GM20431 (cell line): ENCODE measurements at regions not wholly inside any gene's neighbourhood (a gene's known extent, or its start where the extent isn't known, plus 50 kb on each side); places are given as distances from the start of the nearest gene placed in this dataset.

ENCODE experiments used
- in situ Hi-C: fragments of 300-500 bp; cut with MseI, MboI; formaldehyde crosslinking; loops from one replicate; pipeline ENCODE4 v1.15.0; 2020; ENCODE audit warnings: low sequenced_read_pairs; ENCODE audit not compliant: unreplicated experiment

DNA sequence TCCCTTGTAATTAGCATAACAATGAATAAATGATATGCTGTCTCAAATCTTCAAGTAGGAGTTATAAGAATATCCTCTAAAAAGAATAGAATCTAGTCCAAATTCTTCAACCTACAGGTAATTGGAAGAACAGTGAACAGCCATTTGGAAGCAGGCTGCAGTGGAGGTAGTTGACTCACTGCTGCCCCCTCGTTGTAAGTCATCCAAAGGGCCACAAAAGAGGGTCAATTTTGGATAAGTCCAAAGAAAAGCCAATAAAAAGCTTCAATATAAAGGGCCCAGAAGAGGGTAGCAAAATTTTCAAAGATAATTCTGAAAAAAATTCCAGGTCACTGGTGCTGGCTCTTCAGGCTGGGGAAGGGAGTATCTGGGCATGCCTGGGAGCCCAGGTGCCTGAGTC lies 60.8 kb upstream of the SSTR4 start:
- in situ Hi-C loops = no loop called here

DNA sequence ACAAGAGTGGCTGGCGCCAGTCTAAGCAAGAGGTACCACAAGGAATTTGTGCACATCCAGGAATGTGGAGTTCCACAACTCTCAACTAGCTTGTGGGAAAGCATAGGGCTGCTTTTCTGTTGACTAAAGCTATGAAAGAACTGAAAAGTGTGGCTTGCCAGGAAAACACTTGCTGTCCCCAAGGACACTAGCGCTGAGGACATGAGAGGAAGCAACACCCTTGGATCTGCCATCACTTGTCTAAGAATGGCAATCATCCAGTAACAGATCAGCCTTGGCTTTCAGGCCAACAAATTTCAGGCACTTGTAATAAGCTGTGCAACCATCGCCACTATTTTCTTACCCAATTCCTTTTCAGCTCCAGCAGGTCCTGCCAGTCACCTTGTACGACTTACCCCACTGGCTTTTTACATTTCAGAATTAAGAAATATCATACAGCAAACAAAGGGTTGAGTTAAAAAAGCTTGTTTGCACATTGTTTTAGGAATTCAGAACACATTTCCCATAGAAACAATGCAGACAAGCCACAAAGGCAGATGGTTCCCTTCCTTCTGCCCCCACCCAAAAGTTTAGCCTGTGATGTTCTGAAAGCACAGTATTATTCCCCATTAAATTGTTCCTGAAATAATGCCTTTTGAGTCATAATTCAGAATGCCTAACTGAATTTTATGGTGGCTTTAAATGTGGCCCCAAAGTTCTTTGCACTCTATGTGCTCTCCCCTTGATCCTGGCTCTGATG lies 57.9 kb upstream of the SSTR4 start:
- in situ Hi-C loops = no loop called here

DNA sequence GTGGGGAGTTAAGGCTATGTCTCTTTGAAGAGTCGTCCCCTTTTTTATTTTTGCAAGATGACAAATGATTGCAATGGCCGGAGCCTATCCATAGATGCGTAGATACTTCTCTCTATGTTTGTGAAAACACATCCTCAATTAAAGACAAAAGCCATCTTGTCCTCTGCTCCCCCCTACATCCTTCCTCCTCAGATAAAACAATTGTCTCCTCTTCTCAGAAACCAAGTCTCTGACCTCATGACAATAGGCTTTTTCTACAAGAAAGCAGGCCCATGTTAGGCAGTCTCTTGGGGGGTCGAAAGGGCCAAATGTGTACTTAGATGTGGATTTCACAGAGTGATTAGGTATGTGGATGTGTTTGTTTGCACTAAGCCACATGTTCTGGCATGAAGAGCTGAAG lies 51.1 kb upstream of the SSTR4 start:
- in situ Hi-C loops = no loop called here

DNA sequence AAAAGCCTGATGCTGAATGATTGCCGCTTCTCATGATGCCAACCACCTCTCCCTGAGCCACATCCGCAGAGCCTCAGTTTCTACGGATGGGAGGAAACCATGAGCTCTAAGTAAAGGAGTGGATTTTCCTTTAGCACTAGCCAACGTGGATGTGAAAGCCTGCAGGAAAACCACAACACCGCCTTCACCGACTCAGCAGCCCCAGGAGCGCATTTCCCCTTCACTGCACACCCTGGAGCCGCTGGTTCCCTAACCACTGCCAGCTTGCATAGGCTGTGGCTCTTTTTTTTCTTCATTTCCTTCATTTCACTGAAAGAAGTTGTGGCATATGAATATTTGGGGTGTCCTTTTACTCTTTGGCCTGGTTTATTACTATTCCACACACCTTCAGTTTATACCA lies 50.5 kb upstream of the SSTR4 start:
- in situ Hi-C loops = no loop called here

DNA sequence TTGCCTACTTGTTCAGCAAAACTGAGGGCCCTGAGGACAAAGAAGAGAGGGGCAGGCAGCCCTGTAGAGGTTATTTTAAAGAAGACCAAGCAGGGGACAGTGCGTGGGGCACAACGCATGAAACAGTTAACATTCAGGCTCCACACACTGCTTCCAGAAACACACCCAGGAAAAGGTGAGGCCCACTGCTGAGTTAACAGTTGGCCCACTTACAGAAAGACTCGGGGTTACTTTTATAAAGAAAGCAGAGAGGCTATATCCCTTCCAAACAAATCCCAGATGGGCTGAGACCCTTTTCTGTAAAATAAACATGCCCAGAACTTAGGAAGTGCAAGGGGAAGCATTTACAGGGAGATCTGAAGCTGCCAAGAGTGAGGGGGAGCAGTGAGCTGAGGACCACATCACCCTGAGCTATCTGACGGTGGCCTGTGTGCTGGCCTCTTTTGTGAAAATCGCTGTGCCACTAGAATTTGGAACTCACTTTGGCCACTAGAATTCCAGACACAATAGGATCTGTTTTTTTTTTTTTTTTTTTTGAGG lies 49.8 kb upstream of the SSTR4 start:
- in situ Hi-C loops = no loop called here
